ENCODE measurements at regions not wholly inside any gene's neighbourhood (a gene's known extent, or its start where the extent isn't known, plus 50 kb on each side); places are given as distances from the start of the nearest gene placed in this dataset.

- TF ChIP-seq POLR2A (IDR thresholded peaks at IDR 0.05; ENCODE audit: low read depth), result no peak
- TF ChIP-seq POLR2AphosphoS5 (IDR thresholded peaks at IDR 0.05), result no peak
- TF ChIP-seq CTCF (IDR thresholded peaks at IDR 0.05), result no peak
Observed at GRCh38 chr7:123348690-123349089, 148.9 kb upstream of the SLC13A1 start.

Measured in esophagus muscularis mucosa (tissue), 3 donors.